ENCODE measurements at regions not wholly inside any gene's neighbourhood (a gene's known extent, or its start where the extent isn't known, plus 50 kb on each side); places are given as distances from the start of the nearest gene placed in this dataset.

GRCh38 chr3:106643684-106644161 lies 733.5 kb upstream of the CCDC54 start:
- no peak for DNase-seq

GRCh38 chr3:106673926-106674569 lies 703.2 kb upstream of the CCDC54 start:
- no peak for DNase-seq

- no peak for DNase-seq
Measured at GRCh38 chr3:106675451-106675850, 701.8 kb upstream of the CCDC54 start.

GRCh38 chr3:106678657-106679390 lies 698.4 kb upstream of the CCDC54 start:
- DNase-seq = no peak

- no peak for DNase-seq
Measured at GRCh38 chr3:106683953-106684620, 693.2 kb upstream of the CCDC54 start.

GRCh38 chr3:106685745-106686144 lies 691.5 kb upstream of the CCDC54 start:
- DNase-seq = no peak

- DNase-seq = no peak
Measured at GRCh38 chr3:106687905-106688304, 689.3 kb upstream of the CCDC54 start.

GRCh38 chr3:106688464-106688863 lies 688.8 kb upstream of the CCDC54 start:
- DNase-seq = no peak

- no peak for DNase-seq
Measured at GRCh38 chr3:106691476-106691875, 685.8 kb upstream of the CCDC54 start.

- no peak for DNase-seq
Measured at GRCh38 chr3:106692624-106693023, 684.6 kb upstream of the CCDC54 start.

GRCh38 chr3:106699122-106699521 lies 678.1 kb upstream of the CCDC54 start:
- peak; percentile 89 for DNase-seq

- peak; percentile 55 for DNase-seq
Measured at GRCh38 chr3:106700981-106701380, 676.3 kb upstream of the CCDC54 start.

GRCh38 chr3:106703524-106703923 lies 673.7 kb upstream of the CCDC54 start:
- DNase-seq = no peak

- no peak for DNase-seq
Measured at GRCh38 chr3:106707347-106707746, 669.9 kb upstream of the CCDC54 start.

GRCh38 chr3:106710596-106710995 lies 666.6 kb upstream of the CCDC54 start:
- no peak for DNase-seq

GRCh38 chr3:106711650-106712049 lies 665.6 kb upstream of the CCDC54 start:
- DNase-seq = no peak

- DNase-seq = peak; percentile 28
Measured at GRCh38 chr3:106714400-106714799, 662.8 kb upstream of the CCDC54 start.

GRCh38 chr3:106715286-106715685 lies 662.0 kb upstream of the CCDC54 start:
- DNase-seq = no peak

- no peak for DNase-seq
Measured at GRCh38 chr3:106717178-106717780, 660.0 kb upstream of the CCDC54 start.

- no peak for DNase-seq
Measured at GRCh38 chr3:106719077-106719476, 658.2 kb upstream of the CCDC54 start.

GRCh38 chr3:106719583-106719982 lies 657.7 kb upstream of the CCDC54 start:
- no peak for DNase-seq

GRCh38 chr3:106720510-106720909 lies 656.7 kb upstream of the CCDC54 start:
- DNase-seq = no peak

GRCh38 chr3:106725566-106725965 lies 651.7 kb upstream of the CCDC54 start:
- DNase-seq = no peak

Data from NCI-H82 (cell line).